Spleen (tissue), 11 donors: ENCODE measurements at regions not wholly inside any gene's neighbourhood (a gene's known extent, or its start where the extent isn't known, plus 50 kb on each side); places are given as distances from the start of the nearest gene placed in this dataset.

ENCODE experiments used
- DNase-seq: peaks from one replicate; pipeline ENCODE4 v3.0.0-alpha.2; 2020
- H3K27ac ChIP-seq, 8 donors: fragments of 200-600 bp; sonication (generic) in 7 of 8; 1 replicate in 4 of 8; 2 replicates in 4 of 8; pipeline versions ENCODE4 v1.5.0 to v1.8.0; 2016 to 2021; ENCODE audit warnings: inconsistent platforms in 4 of 8, mild to moderate bottlenecking in 4 of 8, moderate library complexity in 1 of 8
- H3K27me3 ChIP-seq, 7 donors: fragments of 200-600 bp; sonication (generic) in 6 of 7; replicated peaks in 1 of 7; 1 replicate in 4 of 7; 2 replicates in 3 of 7; pipeline versions ENCODE4 v1.5.0 to v1.8.0; 2016 to 2021; ENCODE audit warnings: inconsistent platforms in 3 of 7, mild to moderate bottlenecking in 1 of 7
- H3K36me3 ChIP-seq, 6 donors: fragments of 200-600 bp; sonication (generic) in 5 of 6; 1 replicate in 4 of 6; 2 replicates in 2 of 6; pipeline versions ENCODE4 v1.5.0 to v1.8.0; 2016 to 2021; ENCODE audit warnings: inconsistent platforms in 2 of 6
- H3K4me1 ChIP-seq, 6 donors: fragments of 200-600 bp; sonication (generic) in 5 of 6; 1 replicate in 3 of 6; 2 replicates in 3 of 6; pipeline versions ENCODE4 v1.5.0 to v1.8.0; 2016 to 2021; ENCODE audit warnings: inconsistent platforms in 3 of 6
- H3K4me3 ChIP-seq, 8 donors: fragments of 200-600 bp; sonication (generic) in 7 of 8; 1 replicate in 4 of 8; 2 replicates in 4 of 8; pipeline versions ENCODE4 v1.5.0 to v1.8.0; 2016 to 2021; ENCODE audit warnings: inconsistent platforms in 4 of 8, mild to moderate bottlenecking in 4 of 8, moderate library complexity in 2 of 8
- H3K9me3 ChIP-seq, 8 donors: fragments of 200-600 bp; sonication (generic) in 7 of 8; 1 replicate in 4 of 8; 2 replicates in 4 of 8; pipeline versions ENCODE4 v1.5.0 to v1.8.0; 2016 to 2021; ENCODE audit warnings: inconsistent platforms in 4 of 8
- CTCF ChIP-seq, 11 experiments: fragments of 200-600 bp in 7 of 11; fragments of 450-650 bp in 4 of 11; sonication (generic) in 4 of 11; IDR thresholded peaks in 8 of 11; conservative IDR thresholded peaks in 3 of 11; 1 replicate in 7 of 11; 2 replicates in 4 of 11; pipeline versions ENCODE4 v1.4.0 to v1.8.0; 2016 to 2021; ENCODE audit warnings: antibody characterized with exemption in 11 of 11, inconsistent platforms in 4 of 11, mild to moderate bottlenecking in 1 of 11
- POLR2A ChIP-seq, 3 donors: fragments of 450-650 bp; IDR thresholded peaks; one replicate each; pipeline ENCODE4 v1.5.1; 2017; ENCODE audit warnings: antibody characterized with exemption in 3 of 3, mild to moderate bottlenecking in 1 of 3
- POLR2AphosphoS5 ChIP-seq, 3 donors: sonication (generic); formaldehyde crosslinking; IDR thresholded peaks; one replicate each; pipeline ENCODE4 v1.5.1; 2017; ENCODE audit warnings: antibody characterized with exemption in 3 of 3
- WGBS, 5 donors: extraction: QIAGEN DNeasy Blood & Tissue Kit in 3 of 5; methylation state at CpG; one replicate each; pipeline versions ENCODE4 v1.1.5 to v1.1.7; 2013 to 2018; 5-methylcytosine and 5-hydroxymethylcytosine counted together
- intact Hi-C: fragments of 100-400 bp; cut with DNase I; formaldehyde crosslinking; loops from one replicate; pipeline ENCODE4 v1.15.0; 2023; ENCODE audit warnings: low total_unique reads
- donor health status: healthy with polysubstance abuse.
- donor health status: DM: no; HTN: no; CAD: no; lungs with moderate emphysema.
- donor health status: DM: no; HTN: no; CAD: no.
- donor health status: Bipolar disorder and iron deficiency.
- donor health status: healthy.
- donor health status: DM: no; HTN: no; CAD: no.
- donor health status: DM: yes; HTN: yes; CAD: no.

GRCh38 chr12:46449316-46449715 is 76.7 kb upstream of the SLC38A2 start:
- H3K9me3 ChIP-seq = no peaks in the 10 kb centered on the region
- 71 to 82% (median 77%) methylated on average over 4 of the region's 4 CpGs for WGBS, 5 donors
- intact Hi-C loops = no loop called here
- no peak overlapping the region for H3K27ac ChIP-seq
- H3K27me3 ChIP-seq = no peaks in the 10 kb centered on the region
- H3K4me3 ChIP-seq = no peak overlapping the region
- peaks cover 0 to 35% (median 10%) of the 10 kb centered on the region in 6 donors for H3K4me1 ChIP-seq
- DNase-seq = no peak
- no peaks in the 10 kb centered on the region for H3K36me3 ChIP-seq
- TF ChIP-seq CTCF (IDR thresholded peaks at IDR 0.05 in 8 of 11, conservative IDR thresholded peaks at IDR 0.05 in 3 of 11) (no peak), POLR2A (IDR thresholded peaks at IDR 0.05) (no peak), POLR2AphosphoS5 (IDR thresholded peaks at IDR 0.05) (no peak)

- peaks cover 0 to 35% (median 10%) of the 10 kb centered on the region in 6 donors for H3K4me1 ChIP-seq
- no peaks in the 10 kb centered on the region for H3K9me3 ChIP-seq
- intact Hi-C loops = no loop called here
- TF ChIP-seq POLR2A (IDR thresholded peaks at IDR 0.05) (no peak), POLR2AphosphoS5 (IDR thresholded peaks at IDR 0.05) (no peak), CTCF (IDR thresholded peaks at IDR 0.05 in 8 of 11, conservative IDR thresholded peaks at IDR 0.05 in 3 of 11) (no peak)
- H3K27ac ChIP-seq = no peak overlapping the region
- no peak overlapping the region for H3K4me3 ChIP-seq
- no peaks in the 10 kb centered on the region for H3K36me3 ChIP-seq
- H3K27me3 ChIP-seq = no peaks in the 10 kb centered on the region
- no peak for DNase-seq
- WGBS, 5 donors = 36 to 64% (median 49%) methylated on average over 2 of the region's 2 CpGs
Observed at GRCh38 chr12:46446645-46447044, 74.1 kb upstream of the SLC38A2 start.

GRCh38 chr12:46445551-46446235 is 73.1 kb upstream of the SLC38A2 start:
- Histone ChIP-seq H3K4me3 (no peak overlapping the region), H3K36me3 (no peaks in the 10 kb centered on the region), H3K4me1 (peaks cover 0 to 30% (median 10%) of the 10 kb centered on the region in 6 donors), H3K9me3 (no peaks in the 10 kb centered on the region), H3K27ac (peak overlapping the region in 3 of 8 donors; percentile 5 to 32 (median 23)), H3K27me3 (no peaks in the 10 kb centered on the region)
- WGBS, 5 donors = 22 to 55% (median 28%) methylated on average over 2 of the region's 2 CpGs
- TF ChIP-seq POLR2A (IDR thresholded peaks at IDR 0.05) (no peak), POLR2AphosphoS5 (IDR thresholded peaks at IDR 0.05) (no peak), CTCF (IDR thresholded peaks at IDR 0.05 in 8 of 11, conservative IDR thresholded peaks at IDR 0.05 in 3 of 11) (no peak)
- intact Hi-C loops = no loop called here
- DNase-seq = no peak

- peaks cover 0 to 24% (median 7%) of the 10 kb centered on the region in 6 donors for H3K4me1 ChIP-seq
- intact Hi-C loops = no loop called here
- H3K9me3 ChIP-seq = no peaks in the 10 kb centered on the region
- no peaks in the 10 kb centered on the region for H3K27me3 ChIP-seq
- no peak for DNase-seq
- 76 to 90% (median 81%) methylated on average over 4 of the region's 4 CpGs for WGBS, 5 donors
- no peaks in the 10 kb centered on the region for H3K36me3 ChIP-seq
- H3K4me3 ChIP-seq = no peak overlapping the region
- TF ChIP-seq POLR2AphosphoS5 (IDR thresholded peaks at IDR 0.05) = no peak
- TF ChIP-seq CTCF (IDR thresholded peaks at IDR 0.05 in 8 of 11, conservative IDR thresholded peaks at IDR 0.05 in 3 of 11) = no peak
- TF ChIP-seq POLR2A (IDR thresholded peaks at IDR 0.05) = no peak
- peak overlapping the region in 3 of 8 donors; percentile 5 to 23 (median 22) for H3K27ac ChIP-seq
Observed at GRCh38 chr12:46445093-46445492, 72.5 kb upstream of the SLC38A2 start.
